B cell (primary cell): ENCODE measurements at regions not wholly inside any gene's neighbourhood (a gene's known extent, or its start where the extent isn't known, plus 50 kb on each side); places are given as distances from the start of the nearest gene placed in this dataset.

Source experiments
- ATAC-seq: fragments of 200-7000 bp; cut with Tn5 transposase; one replicate; pipeline ENCODE4 v1.10.0; 2021; ENCODE audit warnings: low read depth, mild to moderate bottlenecking, moderate number of reproducible peaks, moderate library complexity
- CTCF ChIA-PET: fragments of 350-600 bp; sonication (Branson Sonifier 250); formaldehyde crosslinking; loops from one replicate; lab custom pipeline; 2021; ENCODE audit warnings: antibody characterized with exemption, inconsistent platforms; lab: Charles Lee
- POLR2A ChIA-PET: fragments of 350-600 bp; sonication (Branson Sonifier 250); formaldehyde crosslinking; loops from one replicate; lab custom pipeline; 2021; ENCODE audit warnings: antibody characterized with exemption; lab: Charles Lee
- DNase-seq: peaks from one replicate; pipeline ENCODE4 v3.0.0; 2013
- H2AFZ ChIP-seq: 2 replicates; pipeline ENCODE4 v1.6.1; 2012; ENCODE audit warnings: mild to moderate bottlenecking, low read depth, low read length; ENCODE audit not compliant: insufficient read depth, poor library complexity, severe bottlenecking
- H3K27ac ChIP-seq, 2 donors: 1 replicate in 1 of 2; 2 replicates in 1 of 2; pipeline ENCODE4 v1.5.1; 2012 to 2013; ENCODE audit warnings: low read length in 2 of 2, mild to moderate bottlenecking in 2 of 2, moderate library complexity in 1 of 2
- H3K27me3 ChIP-seq, 4 experiments: fragments of 200-600 bp in 1 of 4; sonication (generic) in 1 of 4; replicated peaks in 1 of 4; 1 replicate in 2 of 4; 2 replicates in 2 of 4; pipeline versions ENCODE4 v1.6.1 to v1.7.0; 2013 to 2016; ENCODE audit warnings: low read length in 3 of 4, mild to moderate bottlenecking in 2 of 4, mixed read lengths in 1 of 4, moderate library complexity in 1 of 4; ENCODE audit not compliant: insufficient read depth in 4 of 4, control insufficient read depth in 3 of 4; ENCODE audit errors: control extremely low read depth in 1 of 4
- H3K36me3 ChIP-seq, 2 experiments: replicated peaks in 1 of 2; 1 replicate in 1 of 2; 2 replicates in 1 of 2; pipeline versions ENCODE4 v1.6.1 to v1.7.1; 2013; ENCODE audit warnings: low read length in 1 of 2; ENCODE audit not compliant: insufficient read depth in 2 of 2, control insufficient read depth in 1 of 2; ENCODE audit errors: control extremely low read depth in 1 of 2, extremely low read depth in 1 of 2
- H3K4me1 ChIP-seq, 2 donors: fragments of 200-600 bp in 1 of 2; sonication (generic) in 1 of 2; 1 replicate in 1 of 2; 2 replicates in 1 of 2; pipeline versions ENCODE4 v1.5.1 to v1.6.1; 2013 to 2017; ENCODE audit warnings: low read length in 2 of 2; ENCODE audit not compliant: control insufficient read depth in 2 of 2, insufficient read depth in 2 of 2
- H3K4me2 ChIP-seq: replicated peaks from 2 replicates; pipeline ENCODE3; 2012; ENCODE audit warnings: mild to moderate bottlenecking, low read depth, low read length; ENCODE audit not compliant: poor library complexity, severe bottlenecking
- H3K4me3 ChIP-seq, 5 experiments: fragments of 200-600 bp in 1 of 5; sonication (generic) in 1 of 5; 1 replicate in 3 of 5; 2 replicates in 2 of 5; pipeline versions ENCODE4 v1.5.1 to v1.7.0; 2011 to 2016; ENCODE audit warnings: low read length in 4 of 5, mild to moderate bottlenecking in 4 of 5, low read depth in 2 of 5, control low read depth in 1 of 5, moderate library complexity in 1 of 5; ENCODE audit not compliant: insufficient read depth in 1 of 5; ENCODE audit errors: control extremely low read depth in 1 of 5, extremely low read depth in 1 of 5
- H3K79me2 ChIP-seq: fragments of 200-600 bp; sonication (generic); one replicate; pipeline ENCODE4 v1.6.0; 2016; ENCODE audit warnings: low read length; ENCODE audit not compliant: control insufficient read depth, insufficient read depth
- H3K9ac ChIP-seq: fragments of 200-600 bp; sonication (generic); 2 replicates; pipeline ENCODE4 v1.6.1; 2017; ENCODE audit warnings: mild to moderate bottlenecking, low read length, moderate library complexity
- H3K9me3 ChIP-seq, 3 donors: one replicate each; pipeline versions ENCODE4 v1.6.1 to v1.7.1; 2013; ENCODE audit warnings: low read length in 2 of 3; ENCODE audit not compliant: control insufficient read depth in 2 of 3, insufficient read depth in 1 of 3; ENCODE audit errors: control extremely low read depth in 1 of 3
- H4K20me1 ChIP-seq: 2 replicates; pipeline ENCODE4 v1.6.0; 2012; ENCODE audit warnings: mild to moderate bottlenecking, low read length; ENCODE audit not compliant: insufficient read depth, control insufficient read depth, poor library complexity, severe bottlenecking
- H3K27ac Mint-ChIP-seq: one replicate; pipeline ENCODE4 v1.8.0; 2021; ENCODE audit warnings: mixed read lengths
- H3K27me3 Mint-ChIP-seq: one replicate; pipeline ENCODE4 v1.8.0; 2021; ENCODE audit warnings: mixed read lengths
- H3K4me1 Mint-ChIP-seq: one replicate; pipeline ENCODE4 v1.8.0; 2021; ENCODE audit warnings: mixed read lengths
- H3K4me3 Mint-ChIP-seq: one replicate; pipeline ENCODE4 v1.8.0; 2021; ENCODE audit warnings: mixed read lengths
- H3K9me3 Mint-ChIP-seq: one replicate; pipeline ENCODE4 v1.8.0; 2022; ENCODE audit warnings: mixed read lengths; ENCODE audit not compliant: insufficient read depth
- CTCF ChIP-seq: fragments of 200-600 bp; IDR thresholded peaks from one replicate; pipeline ENCODE4 v1.8.0; 2022; ENCODE audit warnings: antibody characterized with exemption, mild to moderate bottlenecking
- EZH2 ChIP-seq: IDR thresholded peaks from 2 replicates; pipeline ENCODE4 v1.6.1; 2012; ENCODE audit warnings: borderline replicate concordance, low read depth, mild to moderate bottlenecking, moderate library complexity, low read length; ENCODE audit not compliant: insufficient read depth, poor library complexity, severe bottlenecking
- WGBS: methylation state at CpG from one replicate; pipeline ENCODE4 v1.1.5; 2013; ENCODE audit warnings: missing lambda C conversion rate; ENCODE audit not compliant: insufficient coverage; 5-methylcytosine and 5-hydroxymethylcytosine counted together
- intact Hi-C: fragments of 100-400 bp; cut with micrococcal nuclease; formaldehyde crosslinking; loops from one replicate; pipeline ENCODE4 v1.10.0; 2022

GRCh38 chr4:179307297-179308136, 1865.3 kb upstream of the AGA start:
- no peaks in the 10 kb centered on the region for H3K4me1 Mint-ChIP-seq
- no peaks in the 10 kb centered on the region for H3K27me3 ChIP-seq
- no peak overlapping the region for H3K4me3 Mint-ChIP-seq
- no peak overlapping the region for H3K4me3 ChIP-seq
- CTCF ChIA-PET: interaction anchor here (0.6 to 1.9 kb wide), 2 partner anchors 24 to 1966 kb away, joined by 4 to 6 read pairs; no protein-coding TSS in a partner anchor
- H3K27me3 Mint-ChIP-seq: no peaks in the 10 kb centered on the region
- H4K20me1 ChIP-seq: no peaks in the 10 kb centered on the region
- H3K79me2 ChIP-seq: no peaks in the 10 kb centered on the region
- no peak overlapping the region for H2AFZ ChIP-seq
- H3K27ac Mint-ChIP-seq: no peak overlapping the region
- H3K9me3 Mint-ChIP-seq: peaks cover 13% of the 10 kb centered on the region
- POLR2A ChIA-PET: no interaction called here
- intact Hi-C loops: no loop called here
- DNase-seq: peak; percentile 13
- H3K9me3 ChIP-seq: peaks cover 0 to 2% (median 0%) of the 10 kb centered on the region in 3 donors
- H3K4me1 ChIP-seq: no peaks in the 10 kb centered on the region
- no peak overlapping the region for H3K27ac ChIP-seq
- no peak for TF ChIP-seq EZH2
- TF ChIP-seq CTCF: peak; percentile 57
- no peaks in the 10 kb centered on the region for H3K36me3 ChIP-seq
- no peak for ATAC-seq
- no peak overlapping the region for H3K9ac ChIP-seq
- no peak overlapping the region for H3K4me2 ChIP-seq
- WGBS: 100% methylated on average over 1 of the region's 4 CpGs

- no peak overlapping the region for H3K4me2 ChIP-seq
- no peaks in the 10 kb centered on the region for H3K27me3 Mint-ChIP-seq
- no peaks in the 10 kb centered on the region for H4K20me1 ChIP-seq
- no peaks in the 10 kb centered on the region for H3K36me3 ChIP-seq
- H3K9me3 ChIP-seq: peaks cover 0 to 2% (median 0%) of the 10 kb centered on the region in 3 donors
- DNase-seq (no peak), ATAC-seq (no peak)
- no peak overlapping the region for H2AFZ ChIP-seq
- H3K27me3 ChIP-seq: no peaks in the 10 kb centered on the region
- no peaks in the 10 kb centered on the region for H3K79me2 ChIP-seq
- H3K27ac ChIP-seq: no peak overlapping the region
- no peak overlapping the region for H3K4me3 ChIP-seq
- ChIA-PET CTCF (no interaction called here), POLR2A (no interaction called here)
- H3K4me1 Mint-ChIP-seq: no peaks in the 10 kb centered on the region
- H3K27ac Mint-ChIP-seq: no peak overlapping the region
- TF ChIP-seq CTCF (no peak), EZH2 (no peak)
- intact Hi-C loops: no loop called here
- no peaks in the 10 kb centered on the region for H3K4me1 ChIP-seq
- peaks cover 11% of the 10 kb centered on the region for H3K9me3 Mint-ChIP-seq
- no peak overlapping the region for H3K9ac ChIP-seq
- no peak overlapping the region for H3K4me3 Mint-ChIP-seq
- WGBS: no CpG with 5 or more reads among the region's 1 CpG
These were observed 1871.6 kb upstream of the AGA start for GRCh38 chr4:179313823-179314222.
